ENCODE measurements at regions not wholly inside any gene's neighbourhood (a gene's known extent, or its start where the extent isn't known, plus 50 kb on each side); places are given as distances from the start of the nearest gene placed in this dataset.

DNA sequence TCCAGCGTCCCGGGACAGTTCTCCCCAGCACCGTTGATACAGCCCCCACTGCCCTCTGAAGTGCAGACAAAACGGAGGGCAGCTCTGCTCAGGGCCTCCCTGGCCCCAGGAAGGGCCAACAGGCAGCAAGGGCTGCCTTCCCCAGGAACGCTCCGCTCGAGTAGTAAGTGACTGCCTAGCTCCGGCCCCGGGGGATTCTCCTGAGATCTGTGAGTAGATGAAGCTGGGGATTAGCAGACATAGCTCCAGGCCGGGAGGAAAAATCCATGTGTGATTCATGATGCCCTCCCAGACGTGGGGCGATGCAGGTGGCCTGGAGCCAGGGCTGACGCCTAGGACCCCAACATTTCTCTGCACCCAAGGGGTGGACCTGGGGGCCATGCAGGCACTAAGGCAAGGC lies 85.3 kb downstream of the ENGASE start:
- H3K27me3 ChIP-seq (replicated peaks; ENCODE audit: insufficient read depth), result peaks cover 8% of the 10 kb centered on the region; the same call in 1 of the 2 replicates
- H3K27ac ChIP-seq, result no peak overlapping the region
- no peaks in the 10 kb centered on the region for H3K9me3 ChIP-seq (ENCODE audit: low read depth)
- DNase-seq, result no peak
- in situ Hi-C loops (cut with MboI), result no loop called here
- no peaks in the 10 kb centered on the region for H3K79me2 ChIP-seq (ENCODE audit: insufficient read depth)
- H3K4me2 ChIP-seq (ENCODE audit: unreplicated experiment), result no peak overlapping the region
- no peaks in the 10 kb centered on the region for H3K36me3 ChIP-seq (ENCODE audit: low read depth)
- no peaks in the 10 kb centered on the region for H4K20me1 ChIP-seq (ENCODE audit: insufficient read depth)
- H3K4me1 ChIP-seq (ENCODE audit: insufficient read depth), result no peaks in the 10 kb centered on the region
- WGBS, 2 experiments (ENCODE audit: low coverage in 1 of 2, low lambda C conversion rate in 2 of 2, missing lambda C conversion rate in 2 of 2), result 27 to 33% methylated on average over 13 of the region's 13 CpGs
- H3K9ac ChIP-seq, result no peak overlapping the region
- H3K4me3 ChIP-seq, result no peak overlapping the region
- TF ChIP-seq EZH2phosphoT487 (IDR thresholded peaks at IDR 0.05; ENCODE audit: insufficient read depth, low read depth), result no peak
- no peak for TF ChIP-seq EZH2 (IDR thresholded peaks at IDR 0.05; ENCODE audit: insufficient read depth, poor library complexity, severe bottlenecking)
- no peak overlapping the region for H2AFZ ChIP-seq
- no peaks in the 10 kb centered on the region for H3K9me2 ChIP-seq (ENCODE audit: insufficient read depth)
- no peaks in the 10 kb centered on the region for H3F3A ChIP-seq (ENCODE audit: insufficient read depth)

DNA sequence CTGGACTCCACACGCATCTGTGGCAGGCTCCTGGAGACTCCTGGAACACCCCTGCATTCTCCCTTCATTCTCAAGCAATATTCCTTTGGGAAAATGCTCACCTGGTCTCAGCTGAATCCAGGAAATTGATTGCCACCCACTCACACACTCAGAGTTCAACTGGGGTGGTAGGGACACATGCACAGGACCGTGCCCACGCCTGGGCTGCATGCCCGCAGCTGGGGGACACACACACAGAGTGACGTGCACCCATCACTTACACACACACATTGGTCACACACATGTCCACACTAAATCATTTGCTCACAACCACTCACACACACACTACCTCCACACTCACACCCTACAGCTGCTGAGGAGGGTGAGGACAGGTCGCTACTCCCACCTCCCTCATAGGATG lies 84.8 kb downstream of the ENGASE start:
- Histone ChIP-seq H3K4me1 (ENCODE audit: insufficient read depth) (no peaks in the 10 kb centered on the region), H2AFZ (no peak overlapping the region), H3K4me3 (no peak overlapping the region), H4K20me1 (ENCODE audit: insufficient read depth) (no peaks in the 10 kb centered on the region), H3K27ac (no peak overlapping the region), H3F3A (ENCODE audit: insufficient read depth) (no peaks in the 10 kb centered on the region), H3K79me2 (ENCODE audit: insufficient read depth) (no peaks in the 10 kb centered on the region), H3K36me3 (ENCODE audit: low read depth) (no peaks in the 10 kb centered on the region), H3K9ac (no peak overlapping the region), H3K4me2 (ENCODE audit: unreplicated experiment) (no peak overlapping the region), H3K9me3 (ENCODE audit: low read depth) (no peaks in the 10 kb centered on the region), H3K27me3 (replicated peaks; ENCODE audit: insufficient read depth) (peaks cover 6% of the 10 kb centered on the region; the same call in 1 of the 2 replicates), H3K9me2 (ENCODE audit: insufficient read depth) (no peaks in the 10 kb centered on the region)
- no peak for DNase-seq
- TF ChIP-seq EZH2 (IDR thresholded peaks at IDR 0.05; ENCODE audit: insufficient read depth, poor library complexity, severe bottlenecking) (no peak), EZH2phosphoT487 (IDR thresholded peaks at IDR 0.05; ENCODE audit: insufficient read depth, low read depth) (no peak)
- in situ Hi-C loops (cut with MboI), result no loop called here
- 43 to 45% methylated on average over 6 of the region's 6 CpGs for WGBS, 2 experiments (ENCODE audit: low coverage in 1 of 2, low lambda C conversion rate in 2 of 2, missing lambda C conversion rate in 2 of 2)

DNA sequence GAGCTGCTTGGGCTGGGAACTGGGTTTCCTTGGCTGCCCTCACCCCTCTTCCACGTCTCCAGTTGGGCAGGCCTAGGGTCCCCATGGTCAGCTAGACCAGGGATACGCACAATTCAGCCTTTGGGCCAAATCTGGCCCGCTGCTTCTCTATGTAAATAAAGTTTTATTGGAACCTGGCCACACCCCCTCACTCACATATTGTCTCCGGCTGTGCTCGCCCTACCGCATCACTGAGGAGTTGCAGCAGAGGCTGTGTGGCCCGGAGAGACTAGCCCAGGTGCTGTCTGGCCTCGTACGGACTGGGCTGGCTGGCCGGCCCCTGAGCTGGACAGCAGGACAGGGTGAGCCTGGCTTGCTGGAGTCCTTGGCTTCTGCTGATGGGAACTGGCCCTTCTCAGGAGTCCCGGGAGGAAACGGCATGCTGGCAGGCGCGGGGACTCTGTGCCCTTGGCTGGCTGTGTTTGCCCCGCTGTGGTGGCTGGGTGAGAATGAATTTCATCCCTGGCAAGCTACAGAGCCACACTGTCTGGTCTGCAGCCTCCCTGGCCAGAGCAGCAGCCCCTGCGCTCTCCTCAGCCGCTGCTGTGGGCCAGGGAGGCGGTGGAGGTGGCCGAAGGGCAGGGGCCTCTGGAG lies 82.0 kb downstream of the ENGASE start:
- Histone ChIP-seq H3K27me3 (replicated peaks; ENCODE audit: insufficient read depth) (peaks cover 9% of the 10 kb centered on the region; the same call in 1 of the 2 replicates), H3K36me3 (ENCODE audit: low read depth) (no peaks in the 10 kb centered on the region), H4K20me1 (ENCODE audit: insufficient read depth) (no peaks in the 10 kb centered on the region), H3K79me2 (ENCODE audit: insufficient read depth) (no peaks in the 10 kb centered on the region), H3F3A (ENCODE audit: insufficient read depth) (no peaks in the 10 kb centered on the region), H3K4me2 (ENCODE audit: unreplicated experiment) (no peak overlapping the region), H2AFZ (no peak overlapping the region), H3K9me3 (ENCODE audit: low read depth) (no peaks in the 10 kb centered on the region), H3K27ac (no peak overlapping the region), H3K4me3 (no peak overlapping the region), H3K9ac (no peak overlapping the region), H3K9me2 (ENCODE audit: insufficient read depth) (no peaks in the 10 kb centered on the region), H3K4me1 (ENCODE audit: insufficient read depth) (no peaks in the 10 kb centered on the region)
- 43 to 44% methylated on average over 17 to 19 of the region's 19 CpGs for WGBS, 2 experiments (ENCODE audit: low coverage in 1 of 2, low lambda C conversion rate in 2 of 2, missing lambda C conversion rate in 2 of 2)
- in situ Hi-C loops (cut with MboI), result no loop called here
- TF ChIP-seq EZH2 (IDR thresholded peaks at IDR 0.05; ENCODE audit: insufficient read depth, poor library complexity, severe bottlenecking), result no peak
- no peak for TF ChIP-seq EZH2phosphoT487 (IDR thresholded peaks at IDR 0.05; ENCODE audit: insufficient read depth, low read depth)
- DNase-seq, result no peak

DNA sequence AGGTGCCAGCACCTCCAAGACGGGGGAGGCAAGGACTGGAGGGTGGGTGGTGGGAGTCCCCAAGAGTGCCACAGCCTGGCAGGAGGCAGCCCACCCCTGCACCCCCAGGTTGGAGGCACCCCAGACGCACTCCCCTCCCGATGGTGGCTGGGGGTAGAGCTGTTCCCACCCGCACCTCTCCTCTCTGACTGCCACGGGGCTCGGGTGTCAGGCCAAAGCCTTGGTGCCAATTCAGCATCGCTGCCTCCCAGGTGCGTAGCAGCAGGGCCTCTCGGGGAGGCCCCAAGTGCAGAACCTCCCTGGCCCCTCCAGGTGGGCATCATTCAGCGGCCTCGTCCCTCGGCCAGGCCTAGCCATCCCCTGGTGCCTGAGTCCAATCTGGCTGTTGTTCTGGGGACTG lies 81.1 kb downstream of the ENGASE start:
- 41 to 66% methylated on average over 8 to 12 of the region's 12 CpGs for WGBS, 2 experiments (ENCODE audit: low coverage in 1 of 2, low lambda C conversion rate in 2 of 2, missing lambda C conversion rate in 2 of 2)
- H3K4me3 ChIP-seq, result no peak overlapping the region
- no peaks in the 10 kb centered on the region for H3K4me1 ChIP-seq (ENCODE audit: insufficient read depth)

More for the DNA sequence above, 81.1 kb downstream of the ENGASE start:
- Histone ChIP-seq H3K9ac (no peak overlapping the region), H3K4me2 (ENCODE audit: unreplicated experiment) (no peak overlapping the region), H3K9me2 (ENCODE audit: insufficient read depth) (no peaks in the 10 kb centered on the region), H3K9me3 (ENCODE audit: low read depth) (no peaks in the 10 kb centered on the region), H3F3A (ENCODE audit: insufficient read depth) (no peaks in the 10 kb centered on the region), H2AFZ (no peak overlapping the region), H4K20me1 (ENCODE audit: insufficient read depth) (no peaks in the 10 kb centered on the region), H3K27me3 (replicated peaks; ENCODE audit: insufficient read depth) (peaks cover 9% of the 10 kb centered on the region; the same call in 1 of the 2 replicates), H3K27ac (no peak overlapping the region), H3K79me2 (ENCODE audit: insufficient read depth) (no peaks in the 10 kb centered on the region), H3K36me3 (ENCODE audit: low read depth) (no peaks in the 10 kb centered on the region)
- no peak for TF ChIP-seq EZH2 (IDR thresholded peaks at IDR 0.05; ENCODE audit: insufficient read depth, poor library complexity, severe bottlenecking)
- TF ChIP-seq EZH2phosphoT487 (IDR thresholded peaks at IDR 0.05; ENCODE audit: insufficient read depth, low read depth), result no peak
- in situ Hi-C loops (cut with MboI), result no loop called here
- DNase-seq, result no peak

Data from GM23248 (cell line).